Liver (tissue), 3 donors: ENCODE measurements at regions not wholly inside any gene's neighbourhood (a gene's known extent, or its start where the extent isn't known, plus 50 kb on each side); places are given as distances from the start of the nearest gene placed in this dataset.

Experiments used
- EGR1 ChIP-seq, 2 donors: IDR thresholded peaks; 2 replicates each; pipeline ENCODE4 v1.6.1; 2016 to 2018; ENCODE audit warnings: antibody characterized with exemption in 2 of 2, low read depth in 2 of 2
- GABPA ChIP-seq, 2 donors: IDR thresholded peaks in 1 of 2; conservative IDR thresholded peaks in 1 of 2; 2 replicates each; pipeline ENCODE4 v1.6.1; 2016; ENCODE audit warnings: antibody characterized with exemption in 2 of 2, mild to moderate bottlenecking in 1 of 2, moderate library complexity in 1 of 2
- JUND ChIP-seq, 2 donors: IDR thresholded peaks; 2 replicates each; pipeline ENCODE4 v1.6.1; 2016; ENCODE audit warnings: antibody characterized with exemption in 2 of 2
- NR2F2 ChIP-seq: IDR thresholded peaks from 2 replicates; pipeline ENCODE4 v1.6.1; 2016; ENCODE audit warnings: antibody characterized with exemption
- RAD21 ChIP-seq, 2 donors: IDR thresholded peaks; 2 replicates each; pipeline ENCODE4 v1.6.1; 2016; ENCODE audit warnings: antibody characterized with exemption in 2 of 2, mild to moderate bottlenecking in 2 of 2
- RXRA ChIP-seq, 2 donors: IDR thresholded peaks; 2 replicates each; pipeline ENCODE4 v1.6.1; 2017 to 2018; ENCODE audit warnings: antibody characterized with exemption in 2 of 2, mild to moderate bottlenecking in 1 of 2
- SP1 ChIP-seq: IDR thresholded peaks from 2 replicates; pipeline ENCODE4 v1.6.1; 2018; ENCODE audit warnings: antibody characterized with exemption, mild to moderate bottlenecking
- TAF1 ChIP-seq: conservative IDR thresholded peaks from 2 replicates; pipeline ENCODE4 v1.6.1; 2016; ENCODE audit warnings: antibody characterized with exemption, mild to moderate bottlenecking
- YY1 ChIP-seq: IDR thresholded peaks from 2 replicates; pipeline ENCODE4 v1.6.1; 2016; ENCODE audit warnings: antibody characterized with exemption, mild to moderate bottlenecking
- TF ChIP-seq, protein P1 (sequence below): IDR thresholded peaks from 2 replicates; pipeline ENCODE4 v1.6.1; 2016; ENCODE audit warnings: antibody characterized with exemption, mild to moderate bottlenecking
- TF ChIP-seq, protein P2 (sequence below): IDR thresholded peaks from 2 replicates; pipeline ENCODE4 v1.6.1; 2016; ENCODE audit warnings: antibody characterized with exemption
- TF ChIP-seq, protein P3 (sequence below): fragments of 150-350 bp; IDR thresholded peaks from 2 replicates; pipeline ENCODE4 v1.5.1; 2017; ENCODE audit warnings: improper control_type of control experiment, low read depth, low read length; ENCODE audit not compliant: missing input control
- TF ChIP-seq, protein P4 (sequence below): IDR thresholded peaks from 2 replicates; pipeline ENCODE4 v1.6.1; 2016; ENCODE audit warnings: antibody characterized with exemption
- TF ChIP-seq, protein P5 (sequence below): IDR thresholded peaks from 2 replicates; pipeline ENCODE4 v1.6.1; 2016; ENCODE audit warnings: antibody characterized with exemption
- donor health status: healthy.
- donor health status: healthy.

DNA sequence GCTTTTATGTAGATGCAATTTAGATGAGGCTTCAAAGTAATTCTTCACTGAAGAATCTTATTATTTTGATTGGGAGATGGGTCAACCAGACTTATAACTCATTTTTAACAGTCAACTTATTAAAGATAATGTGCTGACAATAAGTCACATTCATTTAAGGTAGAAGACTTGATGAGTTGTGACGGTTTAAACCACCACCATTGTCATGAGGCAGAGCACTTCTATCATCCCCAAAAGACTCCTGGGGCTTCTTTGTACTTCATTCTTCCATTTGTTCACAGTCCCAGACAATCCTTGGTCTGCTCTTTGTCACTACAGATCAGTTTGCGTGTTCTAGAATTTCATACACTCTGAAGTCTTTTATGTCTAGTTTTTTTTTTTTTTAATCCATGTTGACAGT lies 346.1 kb downstream of the RASEF start:
- TF ChIP-seq, protein P1, sequence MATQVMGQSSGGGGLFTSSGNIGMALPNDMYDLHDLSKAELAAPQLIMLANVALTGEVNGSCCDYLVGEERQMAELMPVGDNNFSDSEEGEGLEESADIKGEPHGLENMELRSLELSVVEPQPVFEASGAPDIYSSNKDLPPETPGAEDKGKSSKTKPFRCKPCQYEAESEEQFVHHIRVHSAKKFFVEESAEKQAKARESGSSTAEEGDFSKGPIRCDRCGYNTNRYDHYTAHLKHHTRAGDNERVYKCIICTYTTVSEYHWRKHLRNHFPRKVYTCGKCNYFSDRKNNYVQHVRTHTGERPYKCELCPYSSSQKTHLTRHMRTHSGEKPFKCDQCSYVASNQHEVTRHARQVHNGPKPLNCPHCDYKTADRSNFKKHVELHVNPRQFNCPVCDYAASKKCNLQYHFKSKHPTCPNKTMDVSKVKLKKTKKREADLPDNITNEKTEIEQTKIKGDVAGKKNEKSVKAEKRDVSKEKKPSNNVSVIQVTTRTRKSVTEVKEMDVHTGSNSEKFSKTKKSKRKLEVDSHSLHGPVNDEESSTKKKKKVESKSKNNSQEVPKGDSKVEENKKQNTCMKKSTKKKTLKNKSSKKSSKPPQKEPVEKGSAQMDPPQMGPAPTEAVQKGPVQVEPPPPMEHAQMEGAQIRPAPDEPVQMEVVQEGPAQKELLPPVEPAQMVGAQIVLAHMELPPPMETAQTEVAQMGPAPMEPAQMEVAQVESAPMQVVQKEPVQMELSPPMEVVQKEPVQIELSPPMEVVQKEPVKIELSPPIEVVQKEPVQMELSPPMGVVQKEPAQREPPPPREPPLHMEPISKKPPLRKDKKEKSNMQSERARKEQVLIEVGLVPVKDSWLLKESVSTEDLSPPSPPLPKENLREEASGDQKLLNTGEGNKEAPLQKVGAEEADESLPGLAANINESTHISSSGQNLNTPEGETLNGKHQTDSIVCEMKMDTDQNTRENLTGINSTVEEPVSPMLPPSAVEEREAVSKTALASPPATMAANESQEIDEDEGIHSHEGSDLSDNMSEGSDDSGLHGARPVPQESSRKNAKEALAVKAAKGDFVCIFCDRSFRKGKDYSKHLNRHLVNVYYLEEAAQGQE: no peak
- TF ChIP-seq, protein P2, sequence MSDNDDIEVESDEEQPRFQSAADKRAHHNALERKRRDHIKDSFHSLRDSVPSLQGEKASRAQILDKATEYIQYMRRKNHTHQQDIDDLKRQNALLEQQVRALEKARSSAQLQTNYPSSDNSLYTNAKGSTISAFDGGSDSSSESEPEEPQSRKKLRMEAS: no peak
- TF ChIP-seq, protein P3, sequence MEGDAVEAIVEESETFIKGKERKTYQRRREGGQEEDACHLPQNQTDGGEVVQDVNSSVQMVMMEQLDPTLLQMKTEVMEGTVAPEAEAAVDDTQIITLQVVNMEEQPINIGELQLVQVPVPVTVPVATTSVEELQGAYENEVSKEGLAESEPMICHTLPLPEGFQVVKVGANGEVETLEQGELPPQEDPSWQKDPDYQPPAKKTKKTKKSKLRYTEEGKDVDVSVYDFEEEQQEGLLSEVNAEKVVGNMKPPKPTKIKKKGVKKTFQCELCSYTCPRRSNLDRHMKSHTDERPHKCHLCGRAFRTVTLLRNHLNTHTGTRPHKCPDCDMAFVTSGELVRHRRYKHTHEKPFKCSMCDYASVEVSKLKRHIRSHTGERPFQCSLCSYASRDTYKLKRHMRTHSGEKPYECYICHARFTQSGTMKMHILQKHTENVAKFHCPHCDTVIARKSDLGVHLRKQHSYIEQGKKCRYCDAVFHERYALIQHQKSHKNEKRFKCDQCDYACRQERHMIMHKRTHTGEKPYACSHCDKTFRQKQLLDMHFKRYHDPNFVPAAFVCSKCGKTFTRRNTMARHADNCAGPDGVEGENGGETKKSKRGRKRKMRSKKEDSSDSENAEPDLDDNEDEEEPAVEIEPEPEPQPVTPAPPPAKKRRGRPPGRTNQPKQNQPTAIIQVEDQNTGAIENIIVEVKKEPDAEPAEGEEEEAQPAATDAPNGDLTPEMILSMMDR: no peak
- no peak for TF ChIP-seq RAD21 (IDR thresholded peaks at IDR 0.05)
- no peak for TF ChIP-seq JUND (IDR thresholded peaks at IDR 0.05)
- TF ChIP-seq SP1: no peak
- no peak for TF ChIP-seq TAF1
- TF ChIP-seq GABPA (IDR thresholded peaks at IDR 0.05 in 1 of 2, conservative IDR thresholded peaks at IDR 0.05 in 1 of 2): no peak
- TF ChIP-seq, protein P4, sequence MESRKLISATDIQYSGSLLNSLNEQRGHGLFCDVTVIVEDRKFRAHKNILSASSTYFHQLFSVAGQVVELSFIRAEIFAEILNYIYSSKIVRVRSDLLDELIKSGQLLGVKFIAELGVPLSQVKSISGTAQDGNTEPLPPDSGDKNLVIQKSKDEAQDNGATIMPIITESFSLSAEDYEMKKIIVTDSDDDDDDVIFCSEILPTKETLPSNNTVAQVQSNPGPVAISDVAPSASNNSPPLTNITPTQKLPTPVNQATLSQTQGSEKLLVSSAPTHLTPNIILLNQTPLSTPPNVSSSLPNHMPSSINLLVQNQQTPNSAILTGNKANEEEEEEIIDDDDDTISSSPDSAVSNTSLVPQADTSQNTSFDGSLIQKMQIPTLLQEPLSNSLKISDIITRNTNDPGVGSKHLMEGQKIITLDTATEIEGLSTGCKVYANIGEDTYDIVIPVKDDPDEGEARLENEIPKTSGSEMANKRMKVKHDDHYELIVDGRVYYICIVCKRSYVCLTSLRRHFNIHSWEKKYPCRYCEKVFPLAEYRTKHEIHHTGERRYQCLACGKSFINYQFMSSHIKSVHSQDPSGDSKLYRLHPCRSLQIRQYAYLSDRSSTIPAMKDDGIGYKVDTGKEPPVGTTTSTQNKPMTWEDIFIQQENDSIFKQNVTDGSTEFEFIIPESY: no peak
- no peak for TF ChIP-seq EGR1 (IDR thresholded peaks at IDR 0.05; ENCODE audit: low read depth in 2 of 2)
- no peak for TF ChIP-seq YY1
- no peak for TF ChIP-seq RXRA (IDR thresholded peaks at IDR 0.05)
- TF ChIP-seq NR2F2: no peak
- TF ChIP-seq, protein P5, sequence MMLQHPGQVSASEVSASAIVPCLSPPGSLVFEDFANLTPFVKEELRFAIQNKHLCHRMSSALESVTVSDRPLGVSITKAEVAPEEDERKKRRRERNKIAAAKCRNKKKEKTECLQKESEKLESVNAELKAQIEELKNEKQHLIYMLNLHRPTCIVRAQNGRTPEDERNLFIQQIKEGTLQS: no peak
